HPDE6-E6E7 (cell line): ENCODE measurements at regions not wholly inside any gene's neighbourhood (a gene's known extent, or its start where the extent isn't known, plus 50 kb on each side); places are given as distances from the start of the nearest gene placed in this dataset.

Experiments used
- DNase-seq: peaks from one replicate; pipeline ENCODE4 v3.0.0; 2011; ENCODE audit warnings: missing footprints; ENCODE audit errors: extremely low spot score

DNA sequence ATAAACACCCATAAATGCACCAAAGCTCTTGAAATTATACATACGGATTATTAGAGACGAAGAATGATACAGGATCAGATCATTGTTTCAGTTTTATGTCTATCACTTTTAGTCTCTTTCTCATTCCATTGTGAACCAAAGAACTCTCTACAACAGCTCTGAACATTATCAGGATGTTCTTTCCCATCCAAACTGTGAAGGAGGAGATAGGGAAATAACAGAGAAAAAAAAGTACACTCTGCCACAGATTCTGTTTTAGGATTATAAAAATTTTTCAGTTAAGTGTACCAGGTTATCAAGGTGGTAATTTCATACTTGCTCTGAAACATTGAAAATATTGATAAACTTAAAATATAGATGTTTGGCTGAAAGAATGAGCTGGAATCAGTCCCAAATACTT is 270.9 kb downstream of the MZT1 start:
- no peak for DNase-seq

DNA sequence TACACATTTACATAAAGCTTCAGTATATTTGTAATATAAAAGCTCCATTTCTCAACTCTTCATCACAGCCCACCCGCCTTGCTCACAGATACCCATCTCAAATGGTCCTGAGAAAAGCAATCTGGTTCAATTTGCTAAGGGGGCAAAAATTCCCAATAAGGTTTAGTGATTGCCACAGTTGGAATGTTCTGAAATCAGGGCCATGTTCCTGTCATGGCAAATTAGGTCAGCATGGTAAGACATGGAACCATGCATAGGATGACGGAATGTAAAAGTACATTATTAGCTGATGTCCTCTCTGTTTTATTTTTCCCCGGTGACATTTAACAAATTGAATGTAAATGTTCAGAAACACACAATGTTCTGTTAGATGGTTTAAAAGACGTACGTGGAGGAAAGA is 274.3 kb downstream of the MZT1 start:
- no peak for DNase-seq

DNA sequence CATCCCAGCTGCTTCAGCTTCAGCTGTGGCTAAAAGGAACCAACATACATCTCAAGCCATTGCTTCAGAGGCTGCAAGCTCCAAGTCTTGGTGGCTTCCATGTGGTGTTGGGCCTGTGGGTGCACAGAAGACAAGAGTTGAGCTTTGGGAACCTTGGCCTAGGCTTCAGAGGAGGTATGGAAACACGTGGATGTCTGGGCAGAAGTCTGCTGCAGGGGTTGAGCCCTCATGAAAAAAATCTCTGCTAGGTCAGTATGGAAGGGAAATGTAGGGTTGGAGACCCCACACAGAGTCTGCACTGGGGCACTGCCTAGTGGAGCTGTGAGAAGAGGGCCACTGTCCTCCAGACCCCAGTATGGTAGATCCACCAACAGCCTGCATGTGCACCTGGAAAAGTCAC is 279.3 kb downstream of the MZT1 start:
- DNase-seq = no peak

DNA sequence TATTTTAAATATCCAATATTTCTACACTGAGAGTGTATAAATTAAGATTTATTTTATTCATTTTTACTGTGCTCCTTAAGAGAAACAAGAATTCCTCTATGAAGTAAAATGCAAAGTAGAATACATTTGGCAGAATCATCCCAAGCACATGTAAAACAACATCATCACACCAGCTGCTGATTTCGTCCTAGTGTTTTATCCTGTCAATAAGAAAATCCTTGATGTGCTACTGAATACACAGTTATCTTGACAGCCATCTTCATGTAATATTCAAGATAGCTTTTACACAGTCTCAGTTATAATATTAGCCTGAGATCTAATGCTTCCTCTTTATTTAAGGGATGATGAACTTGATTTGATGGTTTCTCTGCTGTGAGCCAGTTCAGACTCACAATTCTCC is 282.4 kb downstream of the MZT1 start:
- no peak for DNase-seq

DNA sequence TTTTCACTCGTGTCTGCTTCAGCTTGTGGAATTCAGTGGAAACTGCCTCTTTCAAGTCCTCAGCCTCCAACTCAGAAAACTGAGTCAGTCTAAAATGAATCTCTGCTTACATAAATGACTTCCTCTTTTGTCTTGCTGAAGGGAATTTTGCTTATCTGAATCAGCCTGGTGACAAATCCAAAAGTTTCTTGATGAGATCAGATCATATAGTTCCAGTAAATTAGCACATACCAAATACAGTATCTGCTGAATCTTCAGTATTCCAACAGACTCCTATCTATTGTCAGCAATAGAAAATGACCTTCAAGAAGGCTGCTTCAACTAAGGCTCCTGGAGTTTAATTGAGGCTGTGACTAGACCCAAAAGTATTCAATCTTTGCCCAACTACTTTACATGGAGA is 290.0 kb downstream of the MZT1 start:
- DNase-seq = peak; percentile 5

DNA sequence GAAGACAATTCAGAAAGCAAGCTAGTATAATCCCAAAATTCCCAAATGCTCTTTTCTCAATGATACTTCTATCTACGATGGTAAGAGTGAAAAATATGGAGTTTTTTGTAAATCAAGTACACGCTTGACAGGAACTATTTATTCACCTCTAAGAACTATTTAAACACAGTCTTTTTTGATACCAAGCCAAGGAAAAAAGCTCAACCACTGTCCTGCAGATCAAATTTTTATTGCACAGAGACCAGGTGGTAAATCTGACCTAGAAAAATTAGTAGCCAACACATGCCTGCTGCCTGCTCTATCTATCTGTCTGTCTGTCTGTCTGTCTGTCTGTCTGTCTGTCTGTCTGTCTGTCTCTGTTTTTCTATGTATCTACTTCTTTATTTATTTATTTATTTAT is 292.2 kb downstream of the MZT1 start:
- DNase-seq = no peak

DNA sequence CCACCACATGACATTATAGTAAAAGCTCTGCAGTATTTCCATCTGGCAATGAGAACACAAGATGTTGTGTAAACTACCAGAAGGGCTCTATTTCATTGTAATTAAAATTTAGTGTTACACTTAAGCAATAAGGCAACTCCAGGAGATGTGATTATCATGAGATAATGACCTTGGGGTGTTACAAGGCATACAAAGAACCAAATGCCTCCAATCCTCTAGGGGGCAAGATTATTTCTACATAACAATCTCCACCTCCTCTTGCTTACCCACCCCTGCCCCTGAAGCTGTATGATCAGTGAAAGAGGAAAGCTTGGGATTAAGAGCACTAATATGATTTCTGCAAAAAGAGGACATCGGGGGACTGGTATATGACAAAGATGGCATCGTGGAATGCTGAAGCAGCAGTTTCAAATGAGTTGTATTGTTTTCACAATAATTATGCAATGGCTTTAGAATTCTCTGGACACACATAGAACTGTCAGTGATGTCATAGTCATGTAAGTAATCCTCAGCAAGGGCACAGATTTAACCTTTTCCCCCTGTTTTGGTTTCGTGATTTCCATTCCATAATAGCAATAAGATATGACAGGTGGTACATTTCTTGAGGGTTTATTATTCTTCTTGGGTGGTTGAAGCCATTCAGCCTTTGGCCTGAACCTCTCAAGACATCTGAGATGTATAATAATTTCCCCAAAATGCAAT is 295.3 kb downstream of the MZT1 start:
- no peak for DNase-seq

DNA sequence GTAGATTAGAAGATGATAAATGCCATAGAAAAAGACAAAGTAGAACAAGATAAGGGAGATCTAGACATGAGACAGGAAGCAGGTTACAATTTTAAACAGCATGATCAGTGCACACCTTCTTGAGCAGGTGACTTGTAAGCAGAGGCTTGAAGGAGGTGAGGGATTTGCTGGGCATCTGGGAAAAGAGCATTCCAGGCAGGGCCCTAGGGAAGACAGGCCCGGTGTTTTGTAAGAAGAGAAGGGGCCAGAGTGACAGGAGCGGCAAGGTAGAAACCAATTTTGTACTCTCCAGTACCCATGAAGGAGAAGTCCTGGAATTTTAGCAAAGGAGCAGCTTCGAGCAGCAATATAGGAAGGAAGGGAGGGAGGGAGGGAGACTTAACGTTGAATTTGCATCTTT is 296.5 kb downstream of the MZT1 start:
- no peak for DNase-seq

DNA sequence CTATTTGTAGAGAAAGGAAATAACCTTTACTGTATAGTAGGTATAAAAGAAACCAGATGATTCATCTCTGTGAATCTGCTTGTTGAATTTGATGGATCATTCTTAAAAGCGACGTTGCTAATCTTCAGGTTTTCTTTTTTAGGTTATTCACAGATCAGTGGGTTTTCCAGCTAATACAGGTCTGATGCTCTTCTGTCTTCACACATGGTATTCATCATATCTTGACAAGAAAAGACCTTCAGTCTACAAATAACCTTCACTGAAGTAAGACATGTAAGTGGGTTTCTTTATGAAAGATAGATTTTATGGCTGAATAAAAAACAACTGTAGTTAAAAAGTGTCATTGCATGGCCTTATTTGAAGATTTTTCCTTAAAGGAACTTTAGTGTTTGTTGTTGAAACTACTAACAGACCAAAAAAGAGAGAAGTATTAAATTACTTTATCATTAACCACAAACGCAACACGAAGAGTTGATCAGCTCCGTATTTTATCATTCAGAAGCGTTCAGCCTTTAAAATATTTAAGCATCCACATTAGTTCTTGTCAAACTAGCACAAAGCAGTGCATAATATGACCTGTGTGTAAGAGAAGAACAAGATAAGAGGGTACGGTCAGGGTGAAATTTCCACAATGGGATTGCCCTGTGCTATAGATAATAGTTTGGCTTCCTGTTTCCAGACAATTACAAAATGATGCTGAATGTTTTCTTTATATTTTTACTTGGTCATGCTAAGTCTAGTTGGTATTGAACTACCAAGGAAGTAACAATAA is 299.5 kb downstream of the MZT1 start:
- DNase-seq = no peak

DNA sequence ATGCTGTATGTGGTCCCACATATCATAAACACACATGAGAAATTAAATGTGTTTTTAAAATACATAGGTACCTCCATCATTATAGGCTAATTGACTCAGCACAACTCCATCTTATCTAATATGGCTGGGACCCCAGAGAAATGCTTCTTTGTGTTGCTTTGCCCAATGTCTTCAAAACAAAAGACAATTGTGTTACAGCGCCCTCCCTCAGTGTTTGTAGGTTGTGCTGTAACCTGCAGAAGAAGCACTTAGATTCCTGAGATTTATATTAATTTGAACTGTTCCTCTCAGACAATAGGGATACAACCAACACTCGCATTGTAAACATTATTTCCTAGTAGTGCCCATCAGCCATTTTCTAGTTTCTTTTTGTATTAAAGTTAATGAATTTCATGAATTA is 303.4 kb downstream of the MZT1 start:
- DNase-seq = no peak

DNA sequence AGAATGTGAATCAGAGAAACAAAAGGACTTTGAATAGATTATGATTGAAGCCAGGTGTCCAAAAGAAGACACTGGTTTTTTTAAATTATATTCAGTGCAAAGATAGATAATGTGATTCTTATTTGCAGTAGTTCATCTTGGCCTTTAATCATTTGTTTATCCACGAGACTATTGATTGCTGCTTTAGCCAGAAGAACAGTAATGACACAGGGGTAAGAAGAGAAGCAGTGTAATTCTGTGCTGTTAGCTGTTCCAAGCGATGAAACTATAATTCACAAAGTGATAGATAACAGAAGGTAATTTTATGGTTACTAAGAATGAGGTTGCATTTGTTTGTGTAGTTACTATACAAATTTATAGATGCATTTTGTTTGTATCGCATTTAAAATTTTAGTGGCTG is 311.6 kb downstream of the MZT1 start:
- no peak for DNase-seq

DNA sequence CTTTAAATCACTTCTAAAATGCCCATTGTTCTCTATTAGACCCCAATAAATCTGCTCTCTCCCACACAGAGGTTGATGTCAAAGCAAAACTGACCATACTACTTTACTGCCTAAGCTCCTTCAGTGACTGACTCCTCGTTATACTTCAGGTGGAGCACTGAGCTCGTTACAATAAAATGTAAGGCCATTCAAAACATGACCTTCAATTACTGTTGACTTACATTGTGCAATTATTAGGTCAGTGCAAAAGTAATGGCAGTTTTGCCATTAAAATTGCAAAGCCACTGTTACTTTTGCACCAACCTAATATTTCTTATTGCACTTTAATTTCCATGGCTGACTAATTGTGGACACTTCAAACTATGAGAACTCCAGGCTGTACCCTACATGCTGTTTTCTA is 314.9 kb downstream of the MZT1 start:
- DNase-seq = no peak

DNA sequence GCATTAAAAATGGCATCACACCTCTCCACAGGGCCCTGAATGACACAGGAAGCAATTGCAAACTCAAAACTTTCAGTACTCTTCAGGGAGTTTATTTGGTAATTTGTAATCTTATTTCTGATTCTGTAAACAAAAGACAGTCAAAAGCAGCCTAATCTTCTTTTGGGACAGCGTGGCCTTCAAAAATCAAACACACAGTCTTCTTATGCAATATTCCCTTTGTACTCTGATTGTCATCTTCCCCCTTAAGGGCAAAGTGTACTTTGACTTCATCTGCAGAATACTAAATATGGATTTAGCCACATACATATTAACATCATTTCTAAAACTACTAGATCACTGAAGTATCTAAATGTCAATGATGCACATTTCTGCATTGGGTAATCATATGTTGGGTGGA is 322.0 kb downstream of the MZT1 start:
- no peak for DNase-seq

DNA sequence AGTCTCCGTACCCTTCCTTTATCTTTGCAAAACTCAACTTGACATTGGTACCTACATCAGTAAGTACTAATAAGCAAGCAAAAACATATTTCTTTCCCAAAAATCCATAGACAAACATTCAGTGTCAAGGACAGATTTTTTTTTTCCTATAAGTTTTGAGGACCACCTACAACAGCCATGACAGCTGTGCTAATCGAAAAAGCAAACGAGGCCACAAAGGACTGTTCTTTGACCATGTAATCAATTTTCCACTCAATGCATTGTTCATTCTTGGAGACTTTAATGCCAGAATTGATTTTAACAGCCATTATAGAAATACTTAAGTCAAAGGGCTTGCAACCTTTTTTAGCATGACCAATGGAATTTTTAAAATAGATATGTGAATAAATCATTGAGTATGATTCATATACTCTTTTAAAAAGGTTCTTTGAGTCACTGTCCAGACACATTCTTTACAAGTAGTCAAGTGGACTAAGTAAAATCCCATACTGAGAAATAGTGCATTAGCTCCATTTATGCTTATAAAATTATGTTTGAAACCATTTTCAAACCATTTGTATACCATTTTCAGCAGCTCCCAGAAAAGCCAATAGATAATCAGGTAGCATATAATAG is 323.9 kb downstream of the MZT1 start:
- DNase-seq = peak; percentile 3

DNA sequence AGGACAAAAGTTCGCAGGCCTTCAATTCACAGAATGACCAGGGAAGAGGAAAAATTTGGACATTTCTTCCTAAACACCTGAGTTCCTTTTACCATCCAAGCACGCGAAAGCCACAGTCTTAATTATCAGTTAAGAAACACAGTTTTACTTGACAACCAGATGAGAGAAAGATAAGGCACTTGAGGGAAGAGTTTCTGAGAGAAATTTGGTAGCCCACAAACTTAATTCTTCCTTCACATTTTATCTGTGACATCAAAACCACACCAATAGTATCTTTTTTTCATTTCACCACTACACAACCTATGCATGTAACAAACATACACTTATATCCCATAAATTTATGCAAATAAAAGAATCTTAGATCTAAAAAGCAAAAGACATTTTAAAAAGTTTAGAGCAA is 326.6 kb downstream of the MZT1 start:
- no peak for DNase-seq

DNA sequence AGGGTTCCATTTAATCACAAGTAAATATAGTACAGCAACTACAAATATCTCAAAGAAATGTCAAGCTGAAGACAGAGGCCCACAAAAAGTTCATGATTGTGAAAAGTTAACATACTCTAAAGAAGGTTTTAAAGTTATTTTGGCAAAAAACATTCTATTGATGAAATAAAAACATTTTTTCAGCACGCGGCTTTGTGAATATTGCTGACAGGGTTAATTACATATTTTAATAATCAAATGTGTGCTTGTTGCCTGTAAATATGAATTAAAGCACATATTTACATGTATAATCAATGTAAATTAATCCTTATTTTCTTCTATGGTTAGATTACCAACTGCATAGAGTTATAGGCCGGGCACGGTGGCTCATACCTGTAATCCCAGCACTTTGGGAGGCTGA is 328.1 kb downstream of the MZT1 start:
- no peak for DNase-seq

DNA sequence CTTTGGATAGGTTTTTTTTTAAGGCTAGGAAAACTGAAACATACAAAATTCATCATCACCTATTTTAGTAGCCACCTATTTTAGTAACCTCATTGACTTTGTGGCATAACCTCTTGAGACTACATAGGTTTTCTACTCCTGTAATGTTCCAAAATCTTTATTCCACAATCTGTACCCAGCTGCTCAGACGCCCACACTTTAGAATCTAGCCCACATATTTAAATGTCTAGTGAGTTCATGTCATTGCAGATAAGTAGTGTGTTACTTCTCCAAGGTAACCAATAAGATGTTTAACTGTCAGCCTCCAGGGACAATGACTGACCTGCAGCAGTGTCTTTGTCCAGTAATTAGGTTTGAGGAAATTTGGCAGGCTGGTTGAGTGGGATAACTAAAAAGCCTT is 330.2 kb downstream of the MZT1 start:
- DNase-seq = no peak

DNA sequence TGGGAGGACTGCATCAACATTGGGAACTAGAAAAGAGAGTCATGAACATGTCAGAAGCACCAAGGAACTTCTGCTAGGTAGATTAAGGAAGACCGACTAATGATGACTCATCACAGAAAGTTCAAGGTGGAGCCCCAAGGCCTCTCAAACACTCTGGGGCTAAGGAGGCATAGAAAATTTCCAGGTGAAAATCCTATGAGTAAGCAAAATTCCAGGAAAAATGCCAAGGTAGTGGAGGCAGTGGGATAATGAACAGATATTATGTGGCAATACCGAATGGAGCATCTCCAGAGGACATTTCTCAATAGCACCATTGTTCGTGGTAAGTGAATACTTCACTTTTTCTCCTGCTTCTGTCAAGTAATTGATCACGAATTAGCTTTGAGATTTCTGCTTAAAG is 336.5 kb downstream of the MZT1 start:
- DNase-seq = peak; percentile 21

DNA sequence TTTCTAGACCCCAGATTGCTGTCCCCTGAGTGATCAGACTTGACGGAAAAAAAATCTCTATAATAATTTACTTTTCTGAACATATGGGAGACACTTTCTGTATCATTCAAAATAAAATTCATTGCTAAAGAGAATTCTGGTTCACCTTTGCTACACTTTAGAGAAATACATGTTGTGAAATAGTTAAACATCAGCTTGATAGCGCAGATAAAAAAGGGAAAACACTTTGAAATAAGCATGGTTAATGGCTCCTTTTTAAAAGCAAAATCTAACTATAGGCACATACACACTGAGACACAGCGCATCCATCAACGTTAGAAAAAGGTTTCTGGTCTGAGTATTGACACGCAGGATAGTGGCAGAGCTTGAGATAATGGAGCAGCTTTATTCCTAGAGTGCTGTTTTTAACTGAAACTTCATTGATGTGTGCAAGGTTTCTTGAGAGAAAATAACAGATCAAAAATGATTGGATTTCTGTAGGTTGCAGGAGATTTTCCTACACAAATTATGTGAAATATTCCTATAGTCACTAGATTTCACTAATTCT is 341.2 kb downstream of the MZT1 start:
- no peak for DNase-seq

DNA sequence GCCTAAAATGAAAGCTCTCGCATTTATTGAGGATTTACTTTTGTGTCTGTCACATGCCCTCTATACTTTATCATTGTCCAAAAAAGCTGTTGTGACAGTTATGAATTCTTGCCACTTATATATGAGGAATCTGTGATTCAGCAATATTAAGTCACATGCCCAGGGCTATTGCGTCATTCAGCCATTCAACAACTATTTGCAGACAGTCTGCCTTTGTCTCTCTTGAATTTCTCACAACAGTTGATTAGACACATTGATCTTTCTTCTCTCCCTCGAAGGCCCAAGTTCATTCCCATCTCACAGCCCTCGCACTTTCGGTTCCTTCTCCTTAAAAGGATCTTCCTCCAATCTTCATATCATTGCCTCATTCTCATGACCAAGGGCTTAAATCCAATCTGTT is 342.6 kb downstream of the MZT1 start:
- DNase-seq = peak; percentile 7

DNA sequence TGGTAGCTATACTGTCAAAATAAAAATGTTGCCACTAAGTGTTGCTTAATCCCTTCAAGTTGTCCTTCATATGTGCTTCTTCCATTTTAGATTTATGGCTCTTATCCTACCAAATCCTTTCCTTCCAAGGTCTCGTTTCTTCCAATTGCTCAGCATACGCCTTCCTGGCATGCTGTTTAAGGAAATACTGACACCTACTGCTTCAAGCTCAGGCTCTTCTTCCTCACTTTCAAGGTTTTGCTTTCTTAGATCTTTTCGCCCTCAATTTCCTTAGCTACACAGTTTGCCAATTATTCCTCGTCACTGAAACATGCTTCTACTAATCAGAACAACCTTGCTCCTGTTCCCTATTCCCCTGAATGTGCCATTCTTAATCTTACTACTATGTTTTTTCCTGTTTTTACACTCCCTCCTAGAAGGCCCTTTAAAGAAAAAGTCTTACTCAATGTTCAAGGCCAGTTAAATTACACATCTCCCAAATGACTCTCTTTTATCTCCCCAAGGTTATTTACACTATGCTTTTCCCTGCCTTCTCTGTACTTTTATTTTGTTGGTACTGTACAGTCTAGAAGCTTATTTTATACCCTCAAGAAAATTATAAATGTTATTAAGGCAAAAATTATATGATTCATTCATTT is 343.1 kb downstream of the MZT1 start:
- no peak for DNase-seq

DNA sequence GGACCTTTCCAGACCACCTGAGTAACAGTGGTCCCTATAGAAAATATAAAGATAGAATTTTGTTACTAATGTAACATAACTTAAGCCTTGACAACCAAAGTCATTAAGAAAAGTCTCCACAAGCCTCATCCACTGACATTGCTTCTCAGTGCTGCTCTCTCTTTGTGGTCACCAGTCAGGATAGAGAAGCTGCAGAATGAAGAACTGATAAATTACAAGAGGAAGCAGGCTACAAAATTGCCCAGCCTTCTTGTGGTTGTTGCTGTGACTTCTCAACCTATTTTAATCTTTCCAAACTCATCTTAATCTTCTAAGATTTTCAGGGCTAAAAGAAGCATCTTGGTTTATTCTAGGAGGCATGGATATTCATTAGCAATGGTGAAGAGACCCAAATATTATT is 343.8 kb downstream of the MZT1 start:
- no peak for DNase-seq
